NCI-H2029 treated with DMSO at 0.1 percent for 48 hours (cell line): ENCODE measurements at regions not wholly inside any gene's neighbourhood (a gene's known extent, or its start where the extent isn't known, plus 50 kb on each side); places are given as distances from the start of the nearest gene placed in this dataset.

Source experiments
- DNase-seq: peaks from one replicate; lab custom pipeline; 2025; lab: John Stamatoyannopoulos, UW

DNA sequence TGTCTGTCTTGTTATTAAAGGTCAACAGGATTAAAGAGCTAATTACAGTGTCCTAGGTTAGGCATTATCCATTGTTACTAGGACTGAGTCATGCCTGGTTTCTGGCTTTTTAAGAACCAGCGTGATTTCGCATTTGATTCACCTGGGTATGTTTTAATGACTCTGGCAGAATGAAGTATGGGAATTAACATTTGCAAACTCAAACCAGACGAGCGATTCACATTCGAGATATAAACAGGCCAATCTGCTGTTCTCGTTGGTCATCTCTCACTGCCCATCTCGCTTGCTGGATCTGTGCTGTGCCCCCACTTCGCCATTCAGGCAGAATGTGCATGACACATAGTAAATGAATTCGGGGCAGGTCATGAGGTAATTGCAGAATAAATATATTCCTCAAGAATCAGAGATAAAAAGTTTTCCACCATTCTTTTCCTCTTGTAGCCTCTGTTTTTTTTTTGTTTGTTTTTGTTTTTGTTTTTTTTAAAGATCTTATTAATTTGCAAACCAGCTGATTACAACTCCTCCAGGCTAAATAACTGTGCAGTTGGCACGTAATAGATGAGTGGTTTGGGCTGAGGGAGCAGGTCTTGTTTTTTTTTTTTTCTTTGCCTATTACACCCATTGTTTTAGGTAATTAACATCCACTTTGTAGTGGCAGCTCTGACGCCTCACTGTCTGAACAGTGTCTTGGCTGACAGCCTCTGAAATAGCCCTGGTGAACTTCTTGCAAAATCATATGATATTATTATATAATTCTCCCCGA, 313.5 kb upstream of the MSX2 start:
- DNase-seq: no peak

DNA sequence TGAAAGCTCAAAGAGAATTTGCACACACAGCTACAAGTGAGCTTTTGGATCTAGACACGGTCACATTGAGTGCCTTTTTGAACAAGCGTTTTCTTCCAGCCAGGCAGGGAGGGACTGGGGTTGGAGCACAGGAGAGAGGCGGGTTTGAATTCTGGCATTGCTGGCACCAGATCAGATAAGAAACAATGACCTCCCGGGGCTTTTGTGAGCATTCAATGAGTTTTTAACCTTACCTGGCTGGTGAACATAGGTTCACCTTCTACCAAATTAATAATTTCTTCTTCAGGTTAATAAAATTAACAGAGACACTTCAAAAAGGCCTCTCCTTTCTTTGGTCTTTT, 312.9 kb upstream of the MSX2 start:
- no peak for DNase-seq

DNA sequence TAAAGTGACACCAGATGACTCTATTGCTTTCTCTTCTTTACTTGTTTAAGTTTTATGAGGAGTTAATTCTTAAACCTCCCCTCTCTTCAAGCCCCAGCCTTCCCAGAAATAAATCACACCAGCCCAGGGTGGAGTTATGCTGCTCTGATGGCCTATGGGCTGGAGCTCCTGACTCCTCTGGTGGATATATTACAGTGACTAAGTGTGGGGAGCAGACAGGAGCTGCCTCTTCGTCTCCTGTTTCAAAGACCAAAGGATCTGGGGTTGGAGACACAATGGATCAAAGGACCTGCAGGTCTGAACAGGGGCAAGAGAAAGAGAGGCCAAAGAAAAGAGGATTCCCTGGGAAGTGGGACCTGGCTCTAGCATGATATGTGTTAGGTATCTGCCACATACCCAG, 312.0 kb upstream of the MSX2 start:
- DNase-seq: no peak

DNA sequence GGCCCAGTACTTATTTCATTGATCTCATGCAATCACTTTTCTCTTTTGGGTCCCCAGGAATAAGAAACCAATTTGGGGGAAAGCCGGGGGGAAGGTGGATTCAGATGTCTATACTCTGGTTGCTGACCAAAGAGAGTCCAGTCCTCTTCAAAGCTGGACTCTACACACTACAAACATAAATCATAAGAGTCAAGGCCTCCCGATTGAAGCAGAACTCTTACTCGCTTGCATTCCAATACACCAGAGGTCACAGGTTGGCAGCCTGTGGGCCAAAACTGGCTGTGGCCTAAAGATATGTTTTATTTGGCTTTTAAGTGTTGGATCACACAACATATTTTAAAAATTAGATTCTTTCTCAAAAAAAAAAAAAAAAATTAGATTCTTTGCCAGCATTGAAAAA, 311.4 kb upstream of the MSX2 start:
- DNase-seq: no peak

DNA sequence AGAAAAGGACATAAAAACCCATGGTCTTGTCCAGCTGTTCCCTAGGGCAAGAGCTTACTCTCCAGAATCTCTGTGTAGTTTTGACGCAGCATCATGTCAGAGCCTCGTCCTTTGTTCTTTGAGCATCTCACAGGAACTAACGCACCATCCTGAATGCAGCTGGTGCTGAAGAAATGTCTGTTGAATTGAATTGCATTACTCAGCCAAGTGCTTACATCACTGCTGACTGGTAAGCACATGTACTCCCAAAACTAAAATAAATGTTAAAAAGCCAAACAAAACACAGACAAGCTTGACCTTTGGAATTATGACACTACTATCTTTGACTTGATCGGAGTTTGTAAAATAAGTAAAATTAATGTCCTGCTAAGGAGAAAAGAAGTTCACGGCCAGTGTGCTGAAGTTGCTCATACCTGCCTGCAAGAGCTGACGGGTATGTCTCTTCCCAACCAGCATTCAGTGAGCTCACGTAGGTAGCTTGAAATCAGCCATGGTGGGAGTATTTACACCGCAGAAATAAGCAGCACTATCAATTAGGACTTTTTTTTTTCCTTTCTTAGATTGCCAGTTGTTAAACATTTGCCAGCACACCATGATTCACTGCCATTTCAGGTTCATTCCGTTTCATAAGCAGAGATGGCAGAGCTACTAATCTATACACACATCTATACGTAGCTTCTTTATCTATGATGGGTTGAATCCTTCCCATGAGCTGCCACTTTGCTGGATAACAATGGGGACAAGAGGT, 310.6 kb upstream of the MSX2 start:
- no peak for DNase-seq

DNA sequence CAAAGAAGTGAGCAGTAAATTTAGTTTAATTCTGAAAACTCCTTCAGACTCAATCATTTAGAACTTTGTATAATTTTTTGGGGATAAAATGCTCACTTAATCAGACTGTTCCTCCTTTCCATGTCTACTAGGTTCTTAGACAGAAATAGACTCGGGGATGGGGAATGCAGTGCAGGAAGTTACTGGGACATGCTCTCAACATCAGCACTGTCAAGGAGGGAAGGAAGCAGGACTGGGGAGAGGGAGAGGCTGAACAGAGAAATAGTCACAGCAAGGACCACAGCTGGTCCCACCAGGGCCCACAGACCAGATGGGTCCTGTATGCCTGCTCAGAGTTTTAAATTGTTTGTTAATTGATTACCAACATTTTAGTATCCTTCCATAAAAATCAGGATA, 310.1 kb upstream of the MSX2 start:
- no peak for DNase-seq

DNA sequence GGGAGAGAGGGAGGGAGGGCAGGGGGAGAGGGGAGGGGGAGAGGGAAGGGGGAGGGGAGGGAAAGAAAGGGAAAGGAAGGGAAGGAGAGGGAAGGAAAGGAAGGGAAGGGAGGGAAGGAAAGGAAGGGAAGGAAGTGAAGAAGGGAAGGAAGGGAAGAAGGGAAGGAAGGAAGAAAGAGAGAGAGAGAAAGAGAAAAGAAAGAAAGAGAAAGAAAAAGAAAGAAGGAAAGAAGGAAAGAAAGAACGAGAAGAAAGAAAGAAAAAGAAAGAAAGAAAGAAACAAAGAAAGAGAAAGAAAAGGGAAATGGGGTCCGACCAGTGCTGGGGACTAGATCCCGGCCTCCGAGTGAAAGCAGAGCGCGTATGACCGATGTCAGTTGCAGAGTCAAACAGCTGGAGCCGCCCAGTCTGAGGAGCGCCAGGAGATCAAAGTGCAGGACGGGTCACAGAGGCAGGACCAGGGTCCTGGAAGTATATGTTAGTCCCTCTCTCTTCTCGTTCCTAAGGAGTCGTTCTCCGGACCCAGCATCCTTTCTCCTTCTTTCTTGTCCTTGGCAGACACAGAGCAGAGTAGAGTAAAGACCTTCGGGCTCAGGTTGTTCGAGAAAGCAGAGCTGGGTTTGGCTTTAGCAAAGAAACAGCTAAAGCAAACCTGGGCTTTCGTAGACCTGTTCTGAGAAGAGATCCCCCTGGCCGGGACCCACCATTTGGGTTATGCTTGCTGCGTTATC, 305.4 kb upstream of the MSX2 start:
- DNase-seq: no peak

DNA sequence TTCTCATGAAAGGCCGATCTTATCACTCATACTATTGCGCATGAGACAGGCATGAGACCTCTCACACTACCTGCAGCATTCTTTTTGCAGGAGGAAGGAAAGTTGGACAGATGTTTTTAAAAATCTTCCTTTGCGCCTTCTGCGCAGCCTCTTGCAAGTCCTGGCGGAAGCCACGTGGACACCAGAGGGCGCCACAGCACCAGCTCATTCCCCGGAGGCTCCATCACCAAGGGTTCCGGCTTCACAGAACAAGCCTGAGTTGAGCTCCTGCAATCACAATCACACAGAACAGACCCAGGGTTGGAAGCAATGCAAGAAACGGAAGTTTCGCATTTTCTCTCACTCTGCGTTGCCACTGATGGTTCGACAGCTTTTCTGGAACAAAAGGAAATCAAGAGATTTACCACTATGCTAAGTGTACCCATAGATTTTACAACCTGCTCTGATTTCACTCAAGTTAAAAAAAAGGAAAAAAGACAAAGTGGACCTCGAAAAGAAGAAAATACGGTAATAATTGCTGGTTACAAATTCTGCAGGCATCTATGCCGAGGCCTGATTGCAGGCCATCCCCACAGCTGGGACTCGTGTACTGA, 304.7 kb upstream of the MSX2 start:
- DNase-seq: peak; percentile 36

DNA sequence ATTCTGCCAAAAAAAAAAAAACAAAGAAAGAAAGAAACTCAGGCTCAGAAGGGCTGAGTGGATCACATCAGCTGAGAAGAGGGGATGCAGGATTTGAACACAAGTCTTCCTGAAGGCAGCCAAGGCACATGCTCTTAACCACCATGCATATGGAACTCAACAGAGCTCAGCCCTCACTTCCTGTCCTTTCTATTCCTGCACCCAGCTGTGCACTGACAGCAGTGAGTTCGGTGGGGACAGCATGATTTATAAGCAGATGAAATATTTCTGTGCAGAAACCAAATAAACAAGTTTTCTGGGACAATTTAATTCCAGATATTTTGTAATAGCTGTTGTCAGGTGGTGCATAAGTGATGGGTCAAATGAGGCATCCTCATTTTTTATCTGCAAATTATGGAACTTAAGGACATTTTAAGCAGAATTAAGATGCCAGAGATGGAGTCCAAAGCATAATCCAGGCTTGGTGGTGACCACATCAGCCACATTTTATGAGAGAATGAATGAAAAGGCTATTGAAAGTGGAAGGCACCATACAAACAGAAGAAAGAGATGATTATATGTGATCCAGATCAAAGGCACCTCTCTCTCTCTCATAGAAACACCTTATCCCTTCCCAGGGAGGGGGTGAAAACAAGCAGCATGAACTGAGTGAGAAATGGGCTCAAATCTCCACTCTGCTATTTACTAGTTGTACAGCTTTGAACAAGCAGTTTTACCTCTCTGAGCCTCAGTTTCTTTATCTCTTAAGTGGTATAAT, 303.6 kb upstream of the MSX2 start:
- DNase-seq: no peak

DNA sequence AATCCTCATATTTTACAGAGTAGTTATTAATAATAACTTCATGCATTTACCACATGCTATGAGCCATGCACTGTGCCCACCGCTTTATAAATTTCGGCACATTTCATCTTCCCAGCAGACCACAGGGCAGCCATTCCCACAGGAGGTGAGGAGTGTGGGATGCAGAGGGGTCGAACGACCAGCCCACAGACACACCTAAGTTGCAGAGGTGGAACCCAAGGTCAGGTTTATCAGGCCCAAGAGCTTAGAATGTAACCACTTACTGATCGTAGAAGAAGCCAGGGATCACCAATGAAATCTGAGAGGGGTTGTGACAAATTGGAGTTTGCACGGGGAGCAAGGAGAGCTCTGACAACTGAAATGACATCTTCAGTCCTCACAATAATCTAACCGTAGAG, 303.0 kb upstream of the MSX2 start:
- no peak for DNase-seq

DNA sequence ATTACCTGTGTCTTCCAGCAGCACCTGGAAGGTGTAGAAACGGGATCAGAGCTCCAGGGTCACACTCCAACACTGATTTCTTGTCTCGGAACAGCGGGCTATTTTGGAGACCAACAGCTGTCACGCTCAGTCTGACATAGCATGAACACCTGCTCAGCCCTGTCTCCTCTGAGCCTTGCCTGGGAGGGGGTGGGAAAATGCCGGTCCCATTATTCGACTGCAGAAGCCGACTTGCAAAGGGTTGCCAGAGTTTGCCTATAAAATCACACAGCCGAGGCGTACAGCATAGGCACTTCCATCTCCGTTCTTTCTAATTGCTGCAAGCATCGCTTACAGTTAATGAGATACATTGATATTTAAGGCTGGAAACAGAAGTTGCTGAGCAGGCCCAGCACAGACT, 300.8 kb upstream of the MSX2 start:
- no peak for DNase-seq

DNA sequence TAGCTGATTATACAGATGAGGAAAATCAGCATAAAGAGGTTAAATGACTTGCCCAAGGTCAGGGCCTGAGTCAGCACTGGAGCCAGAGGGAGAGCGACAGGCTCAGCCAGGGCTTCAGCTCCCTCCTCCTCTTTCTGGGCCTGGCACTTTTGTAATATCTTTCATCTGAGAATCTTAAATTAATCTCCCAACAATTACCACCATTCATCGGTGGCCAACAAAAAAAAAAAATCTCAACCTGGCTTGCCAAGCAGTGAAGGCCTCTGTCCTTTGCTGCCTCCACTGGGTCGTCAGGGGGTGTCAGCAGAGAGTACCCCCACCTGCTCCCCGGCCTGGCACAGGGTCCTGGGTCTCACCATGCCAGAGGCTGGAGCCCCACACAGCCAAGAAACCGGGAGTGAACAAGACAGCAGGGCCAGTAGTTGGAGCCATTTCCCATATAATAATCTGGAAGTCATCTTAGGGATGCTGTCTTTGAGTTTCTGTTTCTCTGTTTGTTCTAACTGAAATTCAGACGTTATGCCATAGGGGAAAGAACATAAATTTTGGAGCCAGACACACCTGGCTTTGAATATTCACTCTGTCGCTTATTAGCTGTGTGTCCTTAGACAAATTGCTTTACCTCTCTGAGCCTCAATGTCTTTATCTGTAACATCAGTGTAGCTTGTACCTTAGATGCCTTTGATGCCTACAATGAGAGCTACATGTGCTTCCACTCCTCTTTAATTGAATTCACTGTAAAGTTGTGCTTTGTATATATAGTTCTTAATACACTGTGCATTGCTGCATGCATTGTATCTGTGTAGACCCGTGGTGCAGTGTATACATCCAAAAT, 299.9 kb upstream of the MSX2 start:
- DNase-seq: no peak

DNA sequence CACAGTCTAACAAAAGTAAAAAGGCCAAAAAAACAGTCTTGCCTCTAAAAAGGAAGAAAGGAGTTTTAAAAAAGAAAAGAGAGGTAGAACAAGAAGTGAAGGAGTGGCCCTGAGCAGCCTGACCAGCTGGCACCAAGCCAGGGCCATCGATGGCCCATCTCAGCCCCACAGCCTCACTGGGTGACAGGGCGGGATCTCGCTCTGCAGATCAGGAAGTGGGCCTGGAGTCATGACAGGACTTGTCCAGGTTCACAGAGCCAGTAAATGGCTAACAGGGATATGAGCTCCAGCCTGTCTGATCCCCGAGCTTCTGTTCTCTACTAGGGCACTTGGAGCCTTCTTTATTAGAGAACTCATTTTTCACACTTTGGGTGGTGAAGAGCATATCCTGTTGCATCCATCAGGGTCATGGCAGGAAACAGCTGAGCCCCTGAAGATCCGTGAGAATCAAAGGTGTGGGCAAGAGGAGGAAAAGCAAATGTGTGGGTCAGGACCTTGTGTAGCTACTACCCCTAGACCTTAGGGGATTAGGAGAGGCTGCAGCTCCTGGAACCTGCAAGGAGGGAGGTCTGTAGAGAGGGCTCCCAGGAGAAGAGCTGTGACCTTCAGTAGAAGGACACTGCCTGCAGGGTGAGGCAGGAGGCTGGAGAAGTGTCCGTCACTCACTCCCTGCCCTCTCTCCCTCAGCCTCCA, 299.0 kb upstream of the MSX2 start:
- DNase-seq: no peak

DNA sequence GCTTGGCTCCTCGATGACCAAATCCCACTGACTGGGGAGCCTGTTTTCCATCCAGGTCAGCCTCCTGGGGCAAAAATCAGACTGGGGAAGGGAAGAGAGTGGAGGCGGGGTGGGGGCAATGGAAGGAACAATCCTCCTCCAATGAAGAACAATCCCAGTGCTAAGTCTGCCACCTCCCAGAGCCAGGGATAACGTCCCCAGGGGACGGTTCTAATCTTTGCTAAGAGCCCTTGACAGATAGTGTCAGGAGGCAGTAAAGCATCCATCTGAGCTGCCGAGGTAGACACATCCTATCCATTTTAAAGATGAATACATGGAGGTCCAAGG, 298.5 kb upstream of the MSX2 start:
- no peak for DNase-seq

DNA sequence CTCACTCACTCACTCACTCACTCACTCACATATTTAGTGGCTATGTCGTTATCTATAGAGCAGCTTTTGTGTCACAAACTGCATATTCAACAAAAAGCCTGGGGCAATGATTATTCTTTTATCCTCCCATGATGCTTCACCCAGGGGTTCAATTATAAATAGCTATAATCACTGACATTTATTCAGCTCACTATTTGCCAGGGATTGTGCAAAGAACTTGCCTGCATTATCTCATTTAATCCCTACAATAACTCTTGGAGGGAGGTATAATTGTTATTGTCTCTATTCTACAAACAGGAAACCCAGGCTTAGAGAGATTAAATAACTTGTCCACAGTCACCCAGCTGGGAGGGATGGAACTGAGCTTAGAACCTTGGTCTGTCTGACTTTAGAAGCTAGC, 298.0 kb upstream of the MSX2 start:
- no peak for DNase-seq

DNA sequence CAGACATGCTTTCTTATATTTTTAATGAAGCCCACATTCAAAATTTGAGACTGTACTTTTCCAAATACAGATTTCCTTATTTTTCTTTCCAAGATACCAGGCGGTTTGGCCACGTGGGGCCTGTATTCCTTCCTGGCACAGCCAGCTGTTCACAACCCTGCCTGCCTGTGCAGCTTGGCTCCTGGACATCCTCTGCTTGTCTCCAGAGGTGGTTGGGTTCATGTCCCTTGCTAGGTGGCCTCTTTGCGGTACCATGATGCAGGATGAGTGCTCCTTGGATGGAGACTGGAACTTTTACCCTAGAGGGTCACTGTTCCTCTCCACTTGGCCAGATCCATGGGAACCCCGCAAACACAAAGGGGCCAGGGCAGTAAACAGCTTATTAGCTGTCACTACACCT, 297.5 kb upstream of the MSX2 start:
- DNase-seq: no peak

DNA sequence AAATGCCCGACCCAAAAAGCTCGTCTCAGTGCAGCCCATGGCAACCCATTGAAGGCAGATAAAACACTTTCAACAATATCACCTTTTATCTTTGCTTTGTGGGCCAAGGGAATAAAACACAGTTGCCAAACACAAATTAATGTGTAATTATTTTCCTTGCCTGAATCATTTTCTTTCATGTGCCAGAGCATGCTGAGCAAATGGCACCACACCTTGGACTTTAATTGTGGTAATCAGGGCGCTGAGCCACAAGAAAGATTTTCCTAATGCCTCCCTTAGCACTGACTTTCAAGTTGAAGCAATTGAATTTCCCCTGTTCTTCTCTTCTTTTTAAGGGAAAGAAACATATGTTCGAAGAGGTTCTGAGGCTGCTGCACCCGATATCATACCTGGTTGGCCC, 297.1 kb upstream of the MSX2 start:
- DNase-seq: no peak

DNA sequence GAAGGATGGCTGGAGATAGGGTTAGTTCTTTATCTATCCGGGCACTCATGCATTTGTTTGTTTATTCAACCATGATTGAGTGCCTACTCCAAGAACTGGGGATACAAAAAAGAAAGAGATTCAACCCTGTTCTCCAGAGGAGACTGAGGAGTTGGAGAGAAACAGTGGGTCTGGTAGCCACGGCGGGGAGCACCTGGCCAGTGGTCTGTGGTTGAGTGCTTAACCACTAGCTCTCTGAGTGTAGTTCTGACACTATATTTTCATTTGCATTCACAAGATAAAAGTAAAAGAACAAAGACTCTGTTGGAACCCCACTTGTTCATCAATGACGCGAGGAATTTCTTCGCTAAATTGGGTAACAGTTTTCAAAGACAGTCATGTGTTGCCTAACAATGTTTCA, 295.5 kb upstream of the MSX2 start:
- DNase-seq: no peak

DNA sequence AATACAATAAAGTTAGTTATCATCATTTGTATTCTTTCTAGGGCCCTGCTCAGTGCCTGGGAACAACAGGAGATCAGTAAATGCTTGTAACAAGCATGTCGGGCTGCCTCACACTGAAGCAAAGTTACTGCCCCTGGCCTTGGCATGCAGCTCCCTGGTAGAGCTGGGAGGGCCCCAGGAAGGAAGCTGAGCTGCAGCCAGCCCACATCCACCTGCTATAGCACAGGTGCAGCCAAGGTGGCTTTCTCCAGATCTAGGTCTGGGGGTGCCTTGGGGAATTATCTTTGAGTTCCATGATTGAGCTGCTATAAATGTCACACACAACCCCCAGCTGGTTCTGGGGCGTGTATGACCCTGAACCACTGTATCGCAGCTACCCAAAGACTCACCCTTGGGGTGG, 293.4 kb upstream of the MSX2 start:
- no peak for DNase-seq

DNA sequence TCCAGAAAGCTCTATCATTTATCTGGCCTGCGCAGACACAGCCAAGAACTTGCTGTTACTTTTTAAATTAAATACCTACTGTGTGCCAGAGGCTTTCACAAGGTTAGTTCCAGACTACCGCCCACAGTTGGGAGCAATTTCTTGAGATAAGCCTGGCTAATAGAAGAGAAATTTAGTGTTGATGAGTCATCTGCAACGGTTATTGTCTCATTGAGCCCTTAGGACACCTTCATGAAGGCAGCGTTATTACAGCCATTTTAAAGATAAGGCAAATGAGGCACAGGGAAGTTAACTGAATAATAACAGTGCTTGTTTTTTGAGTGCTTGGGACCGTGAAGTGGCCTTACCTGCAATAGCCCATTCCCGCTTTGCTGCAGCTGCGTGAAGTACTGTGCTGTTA, 292.9 kb upstream of the MSX2 start:
- no peak for DNase-seq

DNA sequence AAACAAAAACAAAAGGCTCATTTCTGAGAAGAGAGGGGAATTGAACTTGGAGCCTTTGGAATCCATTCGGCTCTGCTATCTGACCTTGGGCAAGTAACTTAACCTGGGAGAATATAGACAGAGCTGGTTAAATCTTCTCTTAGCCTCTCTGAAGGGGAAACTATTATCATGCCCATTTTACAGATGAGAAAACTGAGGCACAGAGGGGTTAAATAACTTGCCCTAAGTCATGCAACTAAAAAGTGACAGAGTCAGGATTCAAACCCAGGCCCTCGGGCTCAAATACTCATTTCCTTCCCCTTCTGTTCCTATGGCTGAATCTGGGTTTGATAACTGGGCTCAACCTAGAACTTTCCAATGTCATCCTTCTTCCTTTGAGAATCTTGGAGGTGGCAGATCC, 291.3 kb upstream of the MSX2 start:
- no peak for DNase-seq
